RWPE1 (cell line): ENCODE measurements at regions not wholly inside any gene's neighbourhood (a gene's known extent, or its start where the extent isn't known, plus 50 kb on each side); places are given as distances from the start of the nearest gene placed in this dataset.

ENCODE experiments used
- CTCF ChIA-PET: fragments of 350-600 bp; sonication (Branson Sonifier 250); formaldehyde crosslinking; extraction: SDS; loops from one replicate; lab custom pipeline; 2021; lab: Yijun Ruan, JAX
- POLR2A ChIA-PET: fragments of 400-600 bp; formaldehyde crosslinking; extraction: SDS; loops from one replicate; lab custom pipeline; 2020; ENCODE audit warnings: antibody characterized with exemption; ENCODE audit not compliant: low non-redundant PET; lab: Yijun Ruan, JAX
- DNase-seq: peaks from one replicate; pipeline ENCODE4 v3.0.0; 2012; ENCODE audit warnings: low spot score
- H3K27ac ChIP-seq: fragments of 450-650 bp; 2 replicates; pipeline ENCODE4 v1.5.1; 2017
- TF ChIP-seq, protein P1 (sequence below): fragments of 450-650 bp; conservative IDR thresholded peaks from 2 replicates; pipeline ENCODE4 v1.5.1; 2017; ENCODE audit warnings: low read depth, mild to moderate bottlenecking

- no peak for DNase-seq
- ChIA-PET POLR2A (no interaction called here), CTCF (interaction anchor here (0.6 kb wide), 1 partner anchor 11 kb away, joined by 3 read pairs; no protein-coding TSS in a partner anchor)
- H3K27ac ChIP-seq = no peak overlapping the region
- TF ChIP-seq, protein P1, sequence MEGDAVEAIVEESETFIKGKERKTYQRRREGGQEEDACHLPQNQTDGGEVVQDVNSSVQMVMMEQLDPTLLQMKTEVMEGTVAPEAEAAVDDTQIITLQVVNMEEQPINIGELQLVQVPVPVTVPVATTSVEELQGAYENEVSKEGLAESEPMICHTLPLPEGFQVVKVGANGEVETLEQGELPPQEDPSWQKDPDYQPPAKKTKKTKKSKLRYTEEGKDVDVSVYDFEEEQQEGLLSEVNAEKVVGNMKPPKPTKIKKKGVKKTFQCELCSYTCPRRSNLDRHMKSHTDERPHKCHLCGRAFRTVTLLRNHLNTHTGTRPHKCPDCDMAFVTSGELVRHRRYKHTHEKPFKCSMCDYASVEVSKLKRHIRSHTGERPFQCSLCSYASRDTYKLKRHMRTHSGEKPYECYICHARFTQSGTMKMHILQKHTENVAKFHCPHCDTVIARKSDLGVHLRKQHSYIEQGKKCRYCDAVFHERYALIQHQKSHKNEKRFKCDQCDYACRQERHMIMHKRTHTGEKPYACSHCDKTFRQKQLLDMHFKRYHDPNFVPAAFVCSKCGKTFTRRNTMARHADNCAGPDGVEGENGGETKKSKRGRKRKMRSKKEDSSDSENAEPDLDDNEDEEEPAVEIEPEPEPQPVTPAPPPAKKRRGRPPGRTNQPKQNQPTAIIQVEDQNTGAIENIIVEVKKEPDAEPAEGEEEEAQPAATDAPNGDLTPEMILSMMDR = no peak
Measured at GRCh38 chr20:59530782-59531181, 73.6 kb upstream of the PHACTR3 start.

DNA sequence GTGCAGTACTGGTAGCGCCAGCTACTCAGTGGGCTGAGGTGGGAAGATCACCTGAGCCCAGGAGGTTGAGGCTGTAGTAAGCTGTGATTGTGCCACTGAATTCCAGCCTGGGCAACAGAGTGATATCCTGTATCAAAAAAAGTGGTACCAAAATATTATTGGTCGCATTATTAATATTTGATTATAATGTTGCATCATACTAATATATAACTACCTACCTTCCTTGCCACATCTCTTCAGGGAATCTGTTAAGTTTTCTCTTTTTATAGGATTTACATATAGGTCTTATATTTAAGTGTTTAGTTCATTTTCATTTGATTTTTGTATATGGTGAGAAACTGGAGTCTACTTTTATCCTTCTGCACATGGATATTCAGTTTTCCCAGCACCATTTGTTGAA lies 66.3 kb upstream of the PHACTR3 start:
- POLR2A ChIA-PET = no interaction called here
- H3K27ac ChIP-seq = no peak overlapping the region
- CTCF ChIA-PET = no interaction called here
- DNase-seq = no peak
- TF ChIP-seq, protein P1 = no peak

GRCh38 chr20:59547596-59547995 lies 56.7 kb upstream of the PHACTR3 start:
- H3K27ac ChIP-seq = no peak overlapping the region
- DNase-seq = no peak
- CTCF ChIA-PET = interaction anchor here (0.6 to 1.3 kb wide), 3 partner anchors 13 to 224 kb away, joined by 3 to 9 read pairs (median 4); no protein-coding TSS in a partner anchor
- POLR2A ChIA-PET = no interaction called here
- TF ChIP-seq, protein P1 = no peak
